ENCODE measurements at regions not wholly inside any gene's neighbourhood (a gene's known extent, or its start where the extent isn't known, plus 50 kb on each side); places are given as distances from the start of the nearest gene placed in this dataset.

DNA sequence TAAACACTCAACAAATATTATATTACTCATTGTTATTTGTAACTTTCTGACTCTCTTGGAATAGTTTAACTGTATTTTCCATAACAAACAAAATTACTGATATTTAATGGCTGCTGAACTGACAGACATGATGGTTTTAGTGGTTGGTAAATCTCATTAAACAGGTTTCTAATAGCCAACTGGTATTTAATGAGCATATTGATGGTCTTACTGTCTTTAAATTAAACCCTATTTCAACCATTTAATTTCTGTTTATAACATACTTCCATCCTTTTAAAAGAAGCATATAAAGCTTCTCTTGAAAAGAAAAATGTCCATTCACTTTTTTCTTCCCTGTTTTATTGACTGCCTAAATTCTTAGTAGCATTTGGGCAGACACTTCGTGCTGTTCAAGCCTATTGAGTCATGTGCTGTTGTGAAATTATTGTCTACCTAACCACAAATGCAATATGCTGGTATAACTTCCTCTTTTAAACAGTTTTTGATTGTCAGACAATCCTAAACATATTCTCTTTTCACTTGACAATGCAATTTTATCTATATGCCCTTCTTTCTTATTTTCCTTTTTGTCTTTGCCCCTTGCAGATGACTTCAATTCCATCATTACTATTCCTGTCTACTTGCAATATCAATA, 163.9 kb upstream of the SLC7A11 start:
- TF ChIP-seq, protein P1, sequence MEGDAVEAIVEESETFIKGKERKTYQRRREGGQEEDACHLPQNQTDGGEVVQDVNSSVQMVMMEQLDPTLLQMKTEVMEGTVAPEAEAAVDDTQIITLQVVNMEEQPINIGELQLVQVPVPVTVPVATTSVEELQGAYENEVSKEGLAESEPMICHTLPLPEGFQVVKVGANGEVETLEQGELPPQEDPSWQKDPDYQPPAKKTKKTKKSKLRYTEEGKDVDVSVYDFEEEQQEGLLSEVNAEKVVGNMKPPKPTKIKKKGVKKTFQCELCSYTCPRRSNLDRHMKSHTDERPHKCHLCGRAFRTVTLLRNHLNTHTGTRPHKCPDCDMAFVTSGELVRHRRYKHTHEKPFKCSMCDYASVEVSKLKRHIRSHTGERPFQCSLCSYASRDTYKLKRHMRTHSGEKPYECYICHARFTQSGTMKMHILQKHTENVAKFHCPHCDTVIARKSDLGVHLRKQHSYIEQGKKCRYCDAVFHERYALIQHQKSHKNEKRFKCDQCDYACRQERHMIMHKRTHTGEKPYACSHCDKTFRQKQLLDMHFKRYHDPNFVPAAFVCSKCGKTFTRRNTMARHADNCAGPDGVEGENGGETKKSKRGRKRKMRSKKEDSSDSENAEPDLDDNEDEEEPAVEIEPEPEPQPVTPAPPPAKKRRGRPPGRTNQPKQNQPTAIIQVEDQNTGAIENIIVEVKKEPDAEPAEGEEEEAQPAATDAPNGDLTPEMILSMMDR (IDR thresholded peaks at IDR 0.05 in 8 of 11, conservative IDR thresholded peaks at IDR 0.05 in 3 of 11), result no peak
- TF ChIP-seq POLR2A (IDR thresholded peaks at IDR 0.05) (no peak), POLR2AphosphoS5 (IDR thresholded peaks at IDR 0.05) (no peak)
